Astrocyte (in vitro differentiated cells and primary cell): ENCODE measurements at regions not wholly inside any gene's neighbourhood (a gene's known extent, or its start where the extent isn't known, plus 50 kb on each side); places are given as distances from the start of the nearest gene placed in this dataset.

Experiments used
- DNase-seq: peaks from one replicate; pipeline ENCODE4 v3.0.0-alpha.2; 2010; ENCODE audit warnings: low read depth
- FAIRE-seq: peaks from 2 replicates; lab custom pipeline; 2011; peaks lifted over from hg19 to GRCh38; lab: Jason Lieb, UNC
- H2AFZ ChIP-seq: 2 replicates; pipeline ENCODE4 v1.6.0; 2012; ENCODE audit warnings: low read depth, low read length, inconsistent platforms
- H3K27ac ChIP-seq: 2 replicates; pipeline ENCODE4 v1.5.1; 2011; ENCODE audit warnings: low read depth, low read length, inconsistent platforms
- H3K27me3 ChIP-seq: 2 replicates; pipeline ENCODE4 v1.6.0; 2011; ENCODE audit warnings: low read length, inconsistent platforms; ENCODE audit not compliant: insufficient read depth
- H3K36me3 ChIP-seq: 2 replicates; pipeline ENCODE4 v1.5.1; 2011; ENCODE audit warnings: low read length, inconsistent platforms; ENCODE audit not compliant: insufficient read depth
- H3K4me1 ChIP-seq: 2 replicates; pipeline ENCODE4 v1.5.1; 2011; ENCODE audit warnings: low read length, inconsistent platforms; ENCODE audit not compliant: insufficient read depth
- H3K4me2 ChIP-seq: 2 replicates; pipeline ENCODE4 v1.6.0; 2012; ENCODE audit warnings: low read length, inconsistent platforms
- H3K4me3 ChIP-seq: 2 replicates; pipeline ENCODE4 v1.5.1; 2011; ENCODE audit warnings: low read depth, mild to moderate bottlenecking, low read length, inconsistent platforms; ENCODE audit not compliant: insufficient read depth
- H3K79me2 ChIP-seq: 2 replicates; pipeline ENCODE4 v1.6.0; 2012; ENCODE audit warnings: mild to moderate bottlenecking, low read length, inconsistent platforms; ENCODE audit not compliant: insufficient read depth
- H3K9ac ChIP-seq: 2 replicates; pipeline ENCODE4 v1.6.0; 2012; ENCODE audit warnings: mild to moderate bottlenecking, low read length, inconsistent platforms
- H3K9me3 ChIP-seq: 2 replicates; pipeline ENCODE4 v1.5.1; 2012; ENCODE audit warnings: low read depth, mild to moderate bottlenecking, low read length, inconsistent platforms; ENCODE audit not compliant: insufficient read depth
- H4K20me1 ChIP-seq: 2 replicates; pipeline ENCODE4 v1.6.0; 2012; ENCODE audit warnings: low read length, inconsistent platforms; ENCODE audit not compliant: insufficient read depth
- H3K27ac Mint-ChIP-seq: one replicate; pipeline ENCODE4 v1.8.0; 2021; ENCODE audit warnings: mild to moderate bottlenecking, mixed read lengths; ENCODE audit not compliant: unreplicated experiment
- H3K27me3 Mint-ChIP-seq: one replicate; pipeline ENCODE4 v1.8.0; 2021; ENCODE audit warnings: low read depth, mixed read lengths; ENCODE audit not compliant: unreplicated experiment
- H3K36me3 Mint-ChIP-seq: one replicate; pipeline ENCODE4 v1.8.0; 2021; ENCODE audit warnings: low read depth, mixed read lengths; ENCODE audit not compliant: unreplicated experiment
- H3K4me1 Mint-ChIP-seq: one replicate; pipeline ENCODE4 v1.8.0; 2021; ENCODE audit warnings: low read depth, mixed read lengths; ENCODE audit not compliant: unreplicated experiment
- H3K4me3 Mint-ChIP-seq: one replicate; pipeline ENCODE4 v1.8.0; 2021; ENCODE audit warnings: mild to moderate bottlenecking, moderate library complexity, mixed read lengths; ENCODE audit not compliant: unreplicated experiment
- H3K9me3 Mint-ChIP-seq: one replicate; pipeline ENCODE4 v1.8.0; 2021; ENCODE audit warnings: mild to moderate bottlenecking, mixed read lengths; ENCODE audit not compliant: unreplicated experiment
- CTCF ChIP-seq: IDR thresholded peaks from 2 replicates; pipeline ENCODE4 v1.5.1; 2011; ENCODE audit warnings: low read depth, mild to moderate bottlenecking, inconsistent platforms, low read length, moderate library complexity; ENCODE audit not compliant: insufficient read depth
- EZH2 ChIP-seq: IDR thresholded peaks from 2 replicates; pipeline ENCODE4 v1.6.1; 2012; ENCODE audit warnings: mild to moderate bottlenecking, low read length, inconsistent platforms; ENCODE audit not compliant: insufficient read depth

GRCh38 chr9:85114799-85115198 is 445.3 kb downstream of the NTRK2 start:
- Histone ChIP-seq H3K4me3 (no peak overlapping the region), H3K27me3 (no peaks in the 10 kb centered on the region), H3K9ac (no peak overlapping the region), H2AFZ (no peak overlapping the region), H3K4me1 (peaks cover 6% of the 10 kb centered on the region), H3K79me2 (no peaks in the 10 kb centered on the region), H3K9me3 (no peaks in the 10 kb centered on the region), H4K20me1 (no peaks in the 10 kb centered on the region), H3K27ac (no peak overlapping the region), H3K4me2 (no peak overlapping the region), H3K36me3 (no peaks in the 10 kb centered on the region)
- H3K27me3 Mint-ChIP-seq: no peaks in the 10 kb centered on the region
- peaks cover 2% of the 10 kb centered on the region for H3K4me1 Mint-ChIP-seq
- DNase-seq: peak; percentile 33
- no peaks in the 10 kb centered on the region for H3K36me3 Mint-ChIP-seq
- no peak for FAIRE-seq
- no peak for TF ChIP-seq CTCF
- TF ChIP-seq EZH2: no peak
- no peak overlapping the region for H3K27ac Mint-ChIP-seq
- H3K4me3 Mint-ChIP-seq: no peak overlapping the region
- no peaks in the 10 kb centered on the region for H3K9me3 Mint-ChIP-seq

- no peaks in the 10 kb centered on the region for H3K36me3 Mint-ChIP-seq
- H2AFZ ChIP-seq: no peak overlapping the region
- H3K9ac ChIP-seq: no peak overlapping the region
- H3K27me3 ChIP-seq: no peaks in the 10 kb centered on the region
- no peak overlapping the region for H3K27ac Mint-ChIP-seq
- DNase-seq: no peak
- peaks cover 6% of the 10 kb centered on the region for H3K4me1 ChIP-seq
- H3K4me3 ChIP-seq: no peak overlapping the region
- H3K27me3 Mint-ChIP-seq: no peaks in the 10 kb centered on the region
- no peak overlapping the region for H3K4me3 Mint-ChIP-seq
- no peaks in the 10 kb centered on the region for H3K79me2 ChIP-seq
- no peak for FAIRE-seq
- TF ChIP-seq CTCF (no peak), EZH2 (no peak)
- no peaks in the 10 kb centered on the region for H3K9me3 ChIP-seq
- no peaks in the 10 kb centered on the region for H4K20me1 ChIP-seq
- H3K4me2 ChIP-seq: no peak overlapping the region
- no peaks in the 10 kb centered on the region for H3K9me3 Mint-ChIP-seq
- H3K36me3 ChIP-seq: no peaks in the 10 kb centered on the region
- no peak overlapping the region for H3K27ac ChIP-seq
- H3K4me1 Mint-ChIP-seq: peaks cover 2% of the 10 kb centered on the region
These were observed 443.4 kb downstream of the NTRK2 start for GRCh38 chr9:85112933-85113418.

GRCh38 chr9:85112391-85112790 is 442.9 kb downstream of the NTRK2 start:
- Mint-ChIP-seq H3K4me3 (no peak overlapping the region), H3K27me3 (no peaks in the 10 kb centered on the region), H3K9me3 (no peaks in the 10 kb centered on the region), H3K36me3 (no peaks in the 10 kb centered on the region), H3K4me1 (peaks cover 2% of the 10 kb centered on the region), H3K27ac (no peak overlapping the region)
- H3K4me2 ChIP-seq: no peak overlapping the region
- H4K20me1 ChIP-seq: no peaks in the 10 kb centered on the region
- no peaks in the 10 kb centered on the region for H3K9me3 ChIP-seq
- FAIRE-seq (no peak), DNase-seq (no peak)
- peaks cover 6% of the 10 kb centered on the region for H3K4me1 ChIP-seq
- no peaks in the 10 kb centered on the region for H3K36me3 ChIP-seq
- no peak overlapping the region for H2AFZ ChIP-seq
- no peak overlapping the region for H3K9ac ChIP-seq
- H3K27me3 ChIP-seq: no peaks in the 10 kb centered on the region
- no peaks in the 10 kb centered on the region for H3K79me2 ChIP-seq
- no peak for TF ChIP-seq CTCF
- no peak for TF ChIP-seq EZH2
- H3K27ac ChIP-seq: no peak overlapping the region
- no peak overlapping the region for H3K4me3 ChIP-seq
